ENCODE measurements at regions not wholly inside any gene's neighbourhood (a gene's known extent, or its start where the extent isn't known, plus 50 kb on each side); places are given as distances from the start of the nearest gene placed in this dataset.

DNA sequence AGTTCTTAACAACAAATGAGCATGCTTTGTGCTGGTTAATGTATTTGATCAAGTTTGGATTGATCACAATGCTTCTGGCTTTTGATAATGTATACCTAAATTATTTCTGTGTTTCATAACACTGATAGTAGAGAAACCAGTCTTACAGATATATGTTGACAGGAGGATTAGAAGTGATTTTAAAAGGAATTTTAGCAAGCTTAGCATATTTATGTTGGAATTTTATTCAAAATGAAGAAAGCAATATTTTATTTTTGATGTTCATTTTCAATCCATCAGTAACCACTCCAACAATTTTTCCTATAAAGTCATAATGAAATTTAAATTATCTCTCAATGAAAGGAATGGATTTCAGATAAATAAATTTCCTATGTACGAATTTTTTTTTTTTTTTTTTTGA lies 291.8 kb downstream of the HHIPL2 start:
- no peaks in the 10 kb centered on the region for H3K79me1 ChIP-seq (ENCODE audit: low read depth, low read length)
- no peak overlapping the region for H4K91ac ChIP-seq (replicated peaks; ENCODE audit: insufficient read length, low read length)
- no peaks in the 10 kb centered on the region for H3K36me3 ChIP-seq (ENCODE audit: control insufficient read depth in 2 of 4, insufficient read depth in 4 of 4, low read length in 3 of 4)
- H2AFZ ChIP-seq (ENCODE audit: low read length), result no peak overlapping the region
- H3K4me3 ChIP-seq (ENCODE audit: extremely low read depth in 1 of 4, insufficient read depth in 2 of 4, low read depth in 3 of 4, low read length in 4 of 4), result no peak overlapping the region
- H3K4me1 ChIP-seq (replicated peaks in 1 of 4; ENCODE audit: control insufficient read depth in 3 of 4, insufficient read depth in 4 of 4, low read length in 3 of 4), result no peaks in the 10 kb centered on the region
- no peaks in the 10 kb centered on the region for H4K20me1 ChIP-seq (replicated peaks in 1 of 2; ENCODE audit: control insufficient read depth in 1 of 2, insufficient read depth in 2 of 2, low read length in 2 of 2)
- no peak overlapping the region for H2BK15ac ChIP-seq (ENCODE audit: low read length)
- no peak overlapping the region for H2AK5ac ChIP-seq (ENCODE audit: low read depth, low read length)
- no peaks in the 10 kb centered on the region; the same call in 1 of the 2 replicates for H3K23me2 ChIP-seq (ENCODE audit: low read depth, low read length)
- H4K8ac ChIP-seq (ENCODE audit: extremely low read depth, insufficient read depth, low read length), result no peak overlapping the region
- H3K79me2 ChIP-seq (ENCODE audit: control insufficient read depth in 1 of 2, insufficient read depth in 2 of 2, low read length in 2 of 2), result no peaks in the 10 kb centered on the region
- no CpG with 5 or more reads among the region's 1 CpG for WGBS, 2 experiments (ENCODE audit: extremely low coverage in 1 of 2, insufficient coverage in 1 of 2, insufficient read length in 1 of 2, insufficient replicate concordance in 2 of 2, low coverage in 1 of 2, low lambda C conversion rate in 2 of 2, missing lambda C conversion rate in 1 of 2)
- CTCF ChIA-PET (ENCODE audit: partially characterized antibody), result interaction anchor here (0.6 to 1.4 kb wide), 4 partner anchors 11 to 1264 kb away, joined by 3 to 4 read pairs (median 4); no protein-coding TSS in a partner anchor
- H3K4ac ChIP-seq (replicated peaks; ENCODE audit: insufficient read length, low read depth, low read length), result no peak overlapping the region
- H2BK12ac ChIP-seq (ENCODE audit: low read depth, low read length), result no peak overlapping the region
- H3K14ac ChIP-seq (ENCODE audit: insufficient read length), result no peak overlapping the region
- H3K9ac ChIP-seq (replicated peaks in 1 of 4; ENCODE audit: extremely low read depth in 1 of 4, low read depth in 3 of 4, low read length in 3 of 4), result no peak overlapping the region
- no peak for FAIRE-seq
- DNase-seq (ENCODE audit: low read depth in 1 of 2, low spot score in 2 of 2), result no peak
- no peaks in the 10 kb centered on the region for H3K27me3 ChIP-seq (replicated peaks in 1 of 4; ENCODE audit: control insufficient read depth in 3 of 4, extremely low read depth in 1 of 4, insufficient read depth in 3 of 4, low read length in 3 of 4)
- no peak overlapping the region for H3K18ac ChIP-seq (ENCODE audit: extremely low read depth, low read length)
- H4K5ac ChIP-seq (ENCODE audit: insufficient read length, low read depth, low read length), result no peak overlapping the region
- H2BK5ac ChIP-seq (ENCODE audit: low read depth, low read length), result no peak overlapping the region
- no peak overlapping the region for H2BK120ac ChIP-seq (replicated peaks; ENCODE audit: low read depth, low read length)
- no peak overlapping the region for H3K27ac ChIP-seq (ENCODE audit: low read depth, low read length)
- no peak overlapping the region for H3K56ac ChIP-seq (replicated peaks; ENCODE audit: insufficient read length, low read depth, low read length)
- H3K4me2 ChIP-seq (ENCODE audit: insufficient read depth in 1 of 2, low read depth in 2 of 2, low read length in 2 of 2), result no peak overlapping the region
- no peak overlapping the region for H3K23ac ChIP-seq (ENCODE audit: insufficient read length)
- POLR2A ChIA-PET (ENCODE audit: partially characterized antibody), result no interaction called here
- no peak overlapping the region for H2BK20ac ChIP-seq (ENCODE audit: low read length)
- peaks cover 0 to 5% of the 10 kb centered on the region in 2 experiments; a peak in 1 of 4 replicates for H3K9me3 ChIP-seq (ENCODE audit: insufficient read depth in 2 of 2, low read depth in 1 of 2, low read length in 1 of 2)
- TF ChIP-seq NANOG (IDR thresholded peaks at IDR 0.05; ENCODE audit: insufficient read depth, low read depth, low read length, poor library complexity, severe bottlenecking) (no peak), TCF12 (IDR thresholded peaks at IDR 0.05; ENCODE audit: low read depth, low read length) (no peak), TAF1 (IDR thresholded peaks at IDR 0.05; ENCODE audit: low read depth, low read length) (no peak), USF2 (IDR thresholded peaks at IDR 0.05; ENCODE audit: low read length) (no peak), SIX5 (IDR thresholded peaks at IDR 0.05; ENCODE audit: low read depth, low read length) (no peak), SRF (IDR thresholded peaks at IDR 0.05; ENCODE audit: low read depth, low read length) (no peak), NRF1 (IDR thresholded peaks at IDR 0.05; ENCODE audit: low read depth, low read length) (no peak), TEAD4 (IDR thresholded peaks at IDR 0.05; ENCODE audit: low read depth, low read length) (no peak), BRCA1 (IDR thresholded peaks at IDR 0.05; ENCODE audit: low read depth, low read length) (no peak), BCL11A (IDR thresholded peaks at IDR 0.05; ENCODE audit: low read depth in 2 of 2, low read length in 2 of 2) (no peak), EGR1 (IDR thresholded peaks at IDR 0.05; ENCODE audit: borderline replicate concordance, low read depth, low read length) (no peak), RAD21 (IDR thresholded peaks at IDR 0.05 in 1 of 2, conservative IDR thresholded peaks at IDR 0.05 in 1 of 2; ENCODE audit: low read depth in 2 of 2, low read length in 2 of 2) (no peak), CREB1 (IDR thresholded peaks at IDR 0.05) (no peak)

Measured in H1 (cell line).